ENCODE measurements at regions not wholly inside any gene's neighbourhood (a gene's known extent, or its start where the extent isn't known, plus 50 kb on each side); places are given as distances from the start of the nearest gene placed in this dataset.

DNA sequence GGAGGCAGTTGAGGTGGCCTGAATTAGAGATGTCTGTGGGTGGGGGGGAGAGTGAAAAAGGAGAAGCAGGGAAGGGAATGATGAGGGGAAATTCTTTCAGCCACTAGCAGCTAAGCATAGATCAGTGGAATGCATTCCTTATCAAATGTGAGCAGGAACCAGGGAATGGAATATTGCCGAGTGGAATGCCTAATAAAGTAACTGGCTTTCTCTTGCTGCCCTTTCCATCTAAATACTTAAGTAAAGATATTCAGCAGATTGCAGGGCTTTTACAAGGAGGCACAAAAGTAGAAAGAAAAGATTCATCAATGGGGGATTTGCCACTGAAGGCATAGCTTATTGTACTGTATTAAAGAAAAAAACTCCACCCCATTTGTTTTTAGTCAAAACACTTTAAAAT is 263.0 kb upstream of the RPS6KA3 start:
- CTCF ChIA-PET, result interaction anchor here (0.6 to 5.9 kb wide), 35 partner anchors 11 to 1660 kb away, joined by 3 to 69 read pairs (median 3); partner anchors contain the start of gene CNKSR2
- H3K9ac ChIP-seq, result no peak overlapping the region
- peak overlapping the region; percentile 75; the same call in 1 of the 2 replicates for H3K4me2 ChIP-seq
- no peaks in the 10 kb centered on the region for H3F3A ChIP-seq (replicated peaks; ENCODE audit: insufficient read depth)
- no peak overlapping the region for H3K27ac ChIP-seq (ENCODE audit: low read depth in 2 of 2, low read length in 1 of 2)
- no peaks in the 10 kb centered on the region for H3K9me2 ChIP-seq
- H3K27me3 ChIP-seq (ENCODE audit: insufficient read depth), result no peaks in the 10 kb centered on the region; the same call in 1 of the 2 replicates
- no peak overlapping the region for H2AFZ ChIP-seq (ENCODE audit: low read depth)
- 32% methylated on average over 1 of the region's 1 CpG for WGBS (ENCODE audit: low lambda C conversion rate)
- H3K4me3 ChIP-seq (ENCODE audit: low read depth in 2 of 2, low read length in 1 of 2), result no peak overlapping the region
- H3K9me3 ChIP-seq, result no peaks in the 10 kb centered on the region
- POLR2A ChIA-PET, result no interaction called here
- TF ChIP-seq, protein P1, sequence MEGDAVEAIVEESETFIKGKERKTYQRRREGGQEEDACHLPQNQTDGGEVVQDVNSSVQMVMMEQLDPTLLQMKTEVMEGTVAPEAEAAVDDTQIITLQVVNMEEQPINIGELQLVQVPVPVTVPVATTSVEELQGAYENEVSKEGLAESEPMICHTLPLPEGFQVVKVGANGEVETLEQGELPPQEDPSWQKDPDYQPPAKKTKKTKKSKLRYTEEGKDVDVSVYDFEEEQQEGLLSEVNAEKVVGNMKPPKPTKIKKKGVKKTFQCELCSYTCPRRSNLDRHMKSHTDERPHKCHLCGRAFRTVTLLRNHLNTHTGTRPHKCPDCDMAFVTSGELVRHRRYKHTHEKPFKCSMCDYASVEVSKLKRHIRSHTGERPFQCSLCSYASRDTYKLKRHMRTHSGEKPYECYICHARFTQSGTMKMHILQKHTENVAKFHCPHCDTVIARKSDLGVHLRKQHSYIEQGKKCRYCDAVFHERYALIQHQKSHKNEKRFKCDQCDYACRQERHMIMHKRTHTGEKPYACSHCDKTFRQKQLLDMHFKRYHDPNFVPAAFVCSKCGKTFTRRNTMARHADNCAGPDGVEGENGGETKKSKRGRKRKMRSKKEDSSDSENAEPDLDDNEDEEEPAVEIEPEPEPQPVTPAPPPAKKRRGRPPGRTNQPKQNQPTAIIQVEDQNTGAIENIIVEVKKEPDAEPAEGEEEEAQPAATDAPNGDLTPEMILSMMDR (IDR thresholded peaks at IDR 0.05), result no peak
- TF ChIP-seq EZH2phosphoT487 (IDR thresholded peaks at IDR 0.05; ENCODE audit: borderline replicate concordance, low read depth) (no peak), ZBTB33 (IDR thresholded peaks at IDR 0.05; ENCODE audit: borderline replicate concordance, low read depth) (no peak), FOSL2 (IDR thresholded peaks at IDR 0.05; ENCODE audit: borderline replicate concordance, low read depth) (no peak), MXI1 (IDR thresholded peaks at IDR 0.05; ENCODE audit: low read depth, low read length) (no peak), MEF2A (IDR thresholded peaks at IDR 0.05; ENCODE audit: borderline replicate concordance, low read depth) (no peak), TAF1 (IDR thresholded peaks at IDR 0.05; ENCODE audit: borderline replicate concordance, low read depth, low read length) (no peak), EP300 (IDR thresholded peaks at IDR 0.05; ENCODE audit: borderline replicate concordance in 1 of 2, low read depth in 1 of 2, low read length in 1 of 2) (no peak), FOXM1 (IDR thresholded peaks at IDR 0.05; ENCODE audit: low read depth) (no peak), GATA2 (CRISPR knock-in tag; IDR thresholded peaks at IDR 0.05) (no peak), TEAD4 (IDR thresholded peaks at IDR 0.05; ENCODE audit: borderline replicate concordance, insufficient read depth) (no peak), POLR2AphosphoS5 (IDR thresholded peaks at IDR 0.05; ENCODE audit: low read depth, low read length) (no peak), USF2 (IDR thresholded peaks at IDR 0.05; ENCODE audit: borderline replicate concordance, low read depth, low read length) (no peak), SMC3 (IDR thresholded peaks at IDR 0.05; ENCODE audit: low read depth, low read length) (no peak), RAD21 (IDR thresholded peaks at IDR 0.05; ENCODE audit: low read length) (no peak), SIN3A (IDR thresholded peaks at IDR 0.05; ENCODE audit: borderline replicate concordance, low read depth, low read length) (no peak), NFIC (IDR thresholded peaks at IDR 0.05; ENCODE audit: borderline replicate concordance) (no peak)
- TF ChIP-seq, protein P2, sequence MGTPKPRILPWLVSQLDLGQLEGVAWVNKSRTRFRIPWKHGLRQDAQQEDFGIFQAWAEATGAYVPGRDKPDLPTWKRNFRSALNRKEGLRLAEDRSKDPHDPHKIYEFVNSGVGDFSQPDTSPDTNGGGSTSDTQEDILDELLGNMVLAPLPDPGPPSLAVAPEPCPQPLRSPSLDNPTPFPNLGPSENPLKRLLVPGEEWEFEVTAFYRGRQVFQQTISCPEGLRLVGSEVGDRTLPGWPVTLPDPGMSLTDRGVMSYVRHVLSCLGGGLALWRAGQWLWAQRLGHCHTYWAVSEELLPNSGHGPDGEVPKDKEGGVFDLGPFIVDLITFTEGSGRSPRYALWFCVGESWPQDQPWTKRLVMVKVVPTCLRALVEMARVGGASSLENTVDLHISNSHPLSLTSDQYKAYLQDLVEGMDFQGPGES (IDR thresholded peaks at IDR 0.05; ENCODE audit: low read depth, low read length), result no peak
- TF ChIP-seq, protein P3, sequence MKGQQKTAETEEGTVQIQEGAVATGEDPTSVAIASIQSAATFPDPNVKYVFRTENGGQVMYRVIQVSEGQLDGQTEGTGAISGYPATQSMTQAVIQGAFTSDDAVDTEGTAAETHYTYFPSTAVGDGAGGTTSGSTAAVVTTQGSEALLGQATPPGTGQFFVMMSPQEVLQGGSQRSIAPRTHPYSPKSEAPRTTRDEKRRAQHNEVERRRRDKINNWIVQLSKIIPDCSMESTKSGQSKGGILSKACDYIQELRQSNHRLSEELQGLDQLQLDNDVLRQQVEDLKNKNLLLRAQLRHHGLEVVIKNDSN (IDR thresholded peaks at IDR 0.05; ENCODE audit: borderline replicate concordance, low read depth), result no peak
- no peaks in the 10 kb centered on the region for H3K79me2 ChIP-seq (ENCODE audit: insufficient read depth)
- H4K20me1 ChIP-seq (ENCODE audit: insufficient read depth), result no peaks in the 10 kb centered on the region
- no peak for DNase-seq
- H3K36me3 ChIP-seq (replicated peaks in 1 of 2; ENCODE audit: control insufficient read depth in 1 of 2, insufficient read depth in 2 of 2, low read length in 1 of 2), result no peaks in the 10 kb centered on the region
- H3K4me1 ChIP-seq (ENCODE audit: control insufficient read depth in 1 of 2, insufficient read depth in 2 of 2, low read depth in 1 of 2, low read length in 1 of 2), result peaks cover 2 to 6% of the 10 kb centered on the region in 2 experiments; a peak in 2 of 4 replicates
